WTC11 (cell line): ENCODE measurements at regions not wholly inside any gene's neighbourhood (a gene's known extent, or its start where the extent isn't known, plus 50 kb on each side); places are given as distances from the start of the nearest gene placed in this dataset.

ENCODE experiments used
- FOXP1 ChIP-seq: sonication (generic); formaldehyde crosslinking; IDR thresholded peaks from 2 replicates; pipeline ENCODE4 v1.8.0; 2022; ENCODE audit warnings: missing genetic modification reagents, mild to moderate bottlenecking, moderate library complexity, borderline replicate concordance
- GRHL2 ChIP-seq: fragments of 250-450 bp; sonication (Bioruptor Pico); IDR thresholded peaks from 2 replicates; pipeline ENCODE4 v1.8.0; 2022; ENCODE audit warnings: mild to moderate bottlenecking, moderate library complexity; ENCODE audit not compliant: insufficient replicate concordance, severe bottlenecking
- JUN ChIP-seq: sonication (generic); formaldehyde crosslinking; IDR thresholded peaks from 2 replicates; pipeline ENCODE4 v1.8.0; 2023; ENCODE audit warnings: mild to moderate bottlenecking, missing genetic modification reagents
- TEAD4 ChIP-seq: sonication (generic); formaldehyde crosslinking; IDR thresholded peaks from 2 replicates; pipeline ENCODE4 v1.8.0; 2022; ENCODE audit warnings: mild to moderate bottlenecking, missing genetic modification reagents
- TF ChIP-seq, protein P1 (sequence below): fragments of 200-600 bp; IDR thresholded peaks from 2 replicates; pipeline ENCODE4 v1.8.0; 2022; ENCODE audit warnings: antibody characterized with exemption
- TF ChIP-seq, protein P2 (sequence below): sonication (generic); formaldehyde crosslinking; IDR thresholded peaks from 2 replicates; pipeline ENCODE4 v1.8.0; 2022; ENCODE audit warnings: mild to moderate bottlenecking, missing genetic modification reagents
- TF ChIP-seq, protein P3 (sequence below): sonication (generic); formaldehyde crosslinking; IDR thresholded peaks from 2 replicates; pipeline ENCODE4 v1.8.1; 2023; ENCODE audit warnings: mild to moderate bottlenecking, missing genetic modification reagents, moderate library complexity

DNA sequence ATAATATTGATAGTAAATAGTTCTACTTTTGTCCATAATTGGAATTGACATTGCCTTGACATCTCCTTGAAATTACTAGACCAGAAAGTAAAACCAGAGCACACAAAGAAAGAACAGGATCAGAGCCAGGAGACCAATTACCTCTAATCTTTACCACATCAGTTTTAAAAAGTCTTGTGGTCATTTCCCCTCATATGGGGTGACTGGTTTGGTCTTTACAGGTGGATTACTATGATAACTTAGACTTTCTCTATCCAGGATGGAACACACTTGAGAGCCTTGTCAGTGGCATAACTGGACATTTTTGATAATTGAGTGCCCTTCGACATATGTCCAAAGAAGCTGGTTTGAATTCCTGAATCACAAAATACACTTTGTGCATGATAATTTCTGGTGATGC lies 1148.1 kb upstream of the NCAM2 start:
- TF ChIP-seq, protein P1, sequence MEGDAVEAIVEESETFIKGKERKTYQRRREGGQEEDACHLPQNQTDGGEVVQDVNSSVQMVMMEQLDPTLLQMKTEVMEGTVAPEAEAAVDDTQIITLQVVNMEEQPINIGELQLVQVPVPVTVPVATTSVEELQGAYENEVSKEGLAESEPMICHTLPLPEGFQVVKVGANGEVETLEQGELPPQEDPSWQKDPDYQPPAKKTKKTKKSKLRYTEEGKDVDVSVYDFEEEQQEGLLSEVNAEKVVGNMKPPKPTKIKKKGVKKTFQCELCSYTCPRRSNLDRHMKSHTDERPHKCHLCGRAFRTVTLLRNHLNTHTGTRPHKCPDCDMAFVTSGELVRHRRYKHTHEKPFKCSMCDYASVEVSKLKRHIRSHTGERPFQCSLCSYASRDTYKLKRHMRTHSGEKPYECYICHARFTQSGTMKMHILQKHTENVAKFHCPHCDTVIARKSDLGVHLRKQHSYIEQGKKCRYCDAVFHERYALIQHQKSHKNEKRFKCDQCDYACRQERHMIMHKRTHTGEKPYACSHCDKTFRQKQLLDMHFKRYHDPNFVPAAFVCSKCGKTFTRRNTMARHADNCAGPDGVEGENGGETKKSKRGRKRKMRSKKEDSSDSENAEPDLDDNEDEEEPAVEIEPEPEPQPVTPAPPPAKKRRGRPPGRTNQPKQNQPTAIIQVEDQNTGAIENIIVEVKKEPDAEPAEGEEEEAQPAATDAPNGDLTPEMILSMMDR, result no peak
- TF ChIP-seq GRHL2 (CRISPR knock-in tag), result no peak
- TF ChIP-seq TEAD4 (CRISPR knock-in tag), result no peak
- no peak for TF ChIP-seq FOXP1 (CRISPR knock-in tag)
- TF ChIP-seq, protein P2, sequence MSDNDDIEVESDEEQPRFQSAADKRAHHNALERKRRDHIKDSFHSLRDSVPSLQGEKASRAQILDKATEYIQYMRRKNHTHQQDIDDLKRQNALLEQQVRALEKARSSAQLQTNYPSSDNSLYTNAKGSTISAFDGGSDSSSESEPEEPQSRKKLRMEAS, result no peak
- no peak for TF ChIP-seq JUN (CRISPR knock-in tag)
- TF ChIP-seq, protein P3, sequence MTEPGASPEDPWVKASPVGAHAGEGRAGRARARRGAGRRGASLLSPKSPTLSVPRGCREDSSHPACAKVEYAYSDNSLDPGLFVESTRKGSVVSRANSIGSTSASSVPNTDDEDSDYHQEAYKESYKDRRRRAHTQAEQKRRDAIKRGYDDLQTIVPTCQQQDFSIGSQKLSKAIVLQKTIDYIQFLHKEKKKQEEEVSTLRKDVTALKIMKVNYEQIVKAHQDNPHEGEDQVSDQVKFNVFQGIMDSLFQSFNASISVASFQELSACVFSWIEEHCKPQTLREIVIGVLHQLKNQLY (CRISPR knock-in tag), result no peak
